ENCODE measurements at regions not wholly inside any gene's neighbourhood (a gene's known extent, or its start where the extent isn't known, plus 50 kb on each side); places are given as distances from the start of the nearest gene placed in this dataset.

- TF ChIP-seq CTCF (IDR thresholded peaks at IDR 0.05; ENCODE audit: extremely low read depth in 1 of 2, insufficient read depth in 1 of 2, low read depth in 1 of 2, low read length in 2 of 2) = no peak
- no peak for TF ChIP-seq EZH2 (IDR thresholded peaks at IDR 0.05; ENCODE audit: borderline replicate concordance, low read depth, low read length, severe bottlenecking)
- TF ChIP-seq POLR2AphosphoS5 (IDR thresholded peaks at IDR 0.05; ENCODE audit: insufficient read depth, low read depth, low read length) = no peak
- TF ChIP-seq POLR2A (IDR thresholded peaks at IDR 0.05; ENCODE audit: low read depth, low read length) = no peak
- TF ChIP-seq MAX (IDR thresholded peaks at IDR 0.05; ENCODE audit: insufficient read depth, insufficient read length) = no peak
- TF ChIP-seq MYC (IDR thresholded peaks at IDR 0.05; ENCODE audit: low read depth, low read length) = no peak
- TF ChIP-seq JUN (IDR thresholded peaks at IDR 0.05; ENCODE audit: borderline replicate concordance, insufficient read depth, insufficient read length, low read depth) = no peak
- no peak for TF ChIP-seq FOS (IDR thresholded peaks at IDR 0.05; ENCODE audit: borderline replicate concordance, insufficient read depth, low read length)
- TF ChIP-seq GATA2 (IDR thresholded peaks at IDR 0.05; ENCODE audit: insufficient read depth, insufficient read length, low read depth, low read length) = no peak
These were observed 480.8 kb downstream of the PLCL1 start for GRCh38 chr2:198285216-198285615.
